HEK293 (cell line): ENCODE measurements at regions not wholly inside any gene's neighbourhood (a gene's known extent, or its start where the extent isn't known, plus 50 kb on each side); places are given as distances from the start of the nearest gene placed in this dataset.

ENCODE experiments used
- CTCF ChIA-PET: fragments of 350-600 bp; formaldehyde crosslinking; extraction: SDS; loops from one replicate; lab custom pipeline; 2021; ENCODE audit warnings: antibody characterized with exemption; lab: Yijun Ruan, JAX
- POLR2A ChIA-PET: fragments of 300-600 bp; formaldehyde crosslinking; extraction: SDS; loops from one replicate; lab custom pipeline; 2020; ENCODE audit warnings: antibody characterized with exemption, inconsistent platforms; lab: Yijun Ruan, JAX
- H3K27ac ChIP-seq: fragments of 200-500 bp; sonication (Bioruptor generic); 2 replicates; pipeline ENCODE4 v1.5.1; 2014; ENCODE audit warnings: low read depth, low read length, control low read depth, inconsistent platforms; ENCODE audit errors: extremely low read depth
- H3K36me3 ChIP-seq, 2 experiments: fragments of 200-500 bp in 1 of 2; sonication (Bioruptor generic) in 1 of 2; 1 replicate in 1 of 2; 2 replicates in 1 of 2; pipeline ENCODE4 v1.5.1; 2014 to 2017; ENCODE audit warnings: inconsistent platforms in 2 of 2, low read length in 2 of 2; ENCODE audit not compliant: control insufficient read depth in 2 of 2, insufficient read depth in 1 of 2
- H3K4me1 ChIP-seq: fragments of 200-500 bp; sonication (Bioruptor generic); 2 replicates; pipeline ENCODE4 v1.5.1; 2014; ENCODE audit warnings: mild to moderate bottlenecking, low read length, inconsistent platforms; ENCODE audit not compliant: control insufficient read depth, insufficient read depth
- H3K4me3 ChIP-seq: 2 replicates; pipeline ENCODE4 v1.5.1; 2011; ENCODE audit warnings: low read depth, mild to moderate bottlenecking, control low read depth, low read length, moderate library complexity
- H3K9me3 ChIP-seq: fragments of 200-500 bp; sonication (Bioruptor generic); 2 replicates; pipeline ENCODE4 v1.5.1; 2014; ENCODE audit warnings: low read depth, low read length, inconsistent platforms; ENCODE audit not compliant: control insufficient read depth, insufficient read depth
- BCL6B ChIP-seq: fragments of 450-650 bp; formaldehyde crosslinking; IDR thresholded peaks from 2 replicates; pipeline ENCODE4 v1.5.1; 2017; ENCODE audit warnings: missing biosample characterization, missing genetic modification characterization
- CTCF ChIP-seq: fragments of 450-650 bp; formaldehyde crosslinking; IDR thresholded peaks from 2 replicates; pipeline ENCODE4 v1.5.1; 2016; ENCODE audit warnings: missing biosample characterization, missing genetic modification characterization
- FEZF1 ChIP-seq: fragments of 450-650 bp; formaldehyde crosslinking; IDR thresholded peaks from 2 replicates; pipeline ENCODE4 v1.5.1; 2016; ENCODE audit warnings: missing biosample characterization, missing genetic modification characterization
- IKZF3 ChIP-seq: fragments of 450-650 bp; IDR thresholded peaks from 2 replicates; pipeline ENCODE4 v1.5.0; 2018; ENCODE audit warnings: missing biosample characterization, mild to moderate bottlenecking, missing genetic modification characterization, moderate library complexity
- KLF1 ChIP-seq: fragments of 450-650 bp; formaldehyde crosslinking; IDR thresholded peaks from 2 replicates; pipeline ENCODE4 v1.5.1; 2016; ENCODE audit warnings: missing biosample characterization, missing genetic modification characterization
- SP7 ChIP-seq: fragments of 450-650 bp; formaldehyde crosslinking; IDR thresholded peaks from 2 replicates; pipeline ENCODE4 v1.5.1; 2016; ENCODE audit warnings: missing biosample characterization, missing genetic modification characterization
- YY1 ChIP-seq: fragments of 450-650 bp; formaldehyde crosslinking; IDR thresholded peaks from 2 replicates; pipeline ENCODE4 v1.5.1; 2018; ENCODE audit warnings: missing biosample characterization, missing genetic modification characterization
- ZBTB11 ChIP-seq: fragments of 450-650 bp; formaldehyde crosslinking; conservative IDR thresholded peaks from 2 replicates; pipeline ENCODE4 v1.5.1; 2016; ENCODE audit warnings: low read depth, missing biosample characterization, missing genetic modification characterization
- ZEB2 ChIP-seq: fragments of 450-650 bp; formaldehyde crosslinking; IDR thresholded peaks from 2 replicates; pipeline ENCODE4 v1.5.1; 2016; ENCODE audit warnings: missing biosample characterization, missing genetic modification characterization
- ZNF114 ChIP-seq: fragments of 450-650 bp; formaldehyde crosslinking; IDR thresholded peaks from 2 replicates; pipeline ENCODE4 v1.5.0; 2017; ENCODE audit warnings: missing biosample characterization, missing genetic modification characterization
- ZNF133 ChIP-seq: fragments of 450-650 bp; formaldehyde crosslinking; IDR thresholded peaks from 2 replicates; pipeline ENCODE4 v1.5.1; 2016; ENCODE audit warnings: missing biosample characterization, missing genetic modification characterization
- ZNF140 ChIP-seq: fragments of 450-650 bp; formaldehyde crosslinking; IDR thresholded peaks from 2 replicates; pipeline ENCODE4 v1.5.1; 2016; ENCODE audit warnings: missing biosample characterization, missing genetic modification characterization
- ZNF146 ChIP-seq: fragments of 450-650 bp; formaldehyde crosslinking; IDR thresholded peaks from 2 replicates; pipeline ENCODE4 v1.5.1; 2016; ENCODE audit warnings: missing biosample characterization, missing genetic modification characterization
- ZNF223 ChIP-seq: fragments of 450-650 bp; formaldehyde crosslinking; IDR thresholded peaks from 2 replicates; pipeline ENCODE4 v1.5.1; 2016; ENCODE audit warnings: missing biosample characterization, missing genetic modification characterization
- ZNF366 ChIP-seq: fragments of 450-650 bp; formaldehyde crosslinking; conservative IDR thresholded peaks from 2 replicates; pipeline ENCODE4 v1.5.1; 2016; ENCODE audit warnings: missing biosample characterization, missing genetic modification characterization
- ZNF433 ChIP-seq: fragments of 450-650 bp; formaldehyde crosslinking; IDR thresholded peaks from 2 replicates; pipeline ENCODE4 v1.5.1; 2016; ENCODE audit warnings: missing biosample characterization, missing genetic modification characterization, low read depth
- ZNF596 ChIP-seq: fragments of 450-650 bp; IDR thresholded peaks from 2 replicates; pipeline ENCODE4 v1.5.0; 2018; ENCODE audit warnings: missing biosample characterization, mild to moderate bottlenecking, missing genetic modification characterization, moderate library complexity
- ZNF654 ChIP-seq: fragments of 450-650 bp; formaldehyde crosslinking; IDR thresholded peaks from 2 replicates; pipeline ENCODE4 v1.5.1; 2016; ENCODE audit warnings: low read depth, missing biosample characterization, missing genetic modification characterization
- ZNF664 ChIP-seq: fragments of 450-650 bp; formaldehyde crosslinking; IDR thresholded peaks from 2 replicates; pipeline ENCODE4 v1.5.1; 2016; ENCODE audit warnings: missing biosample characterization, missing genetic modification characterization
- ZNF670 ChIP-seq: fragments of 450-650 bp; formaldehyde crosslinking; IDR thresholded peaks from 2 replicates; pipeline ENCODE4 v1.5.1; 2016; ENCODE audit warnings: missing biosample characterization, missing genetic modification characterization, low read depth
- ZNF677 ChIP-seq: fragments of 450-650 bp; IDR thresholded peaks from 2 replicates; pipeline ENCODE4 v1.5.0; 2018; ENCODE audit warnings: missing biosample characterization, mild to moderate bottlenecking, missing genetic modification characterization, moderate library complexity
- ZNF777 ChIP-seq: fragments of 450-650 bp; formaldehyde crosslinking; IDR thresholded peaks from 2 replicates; pipeline ENCODE4 v1.5.1; 2017; ENCODE audit warnings: missing biosample characterization, missing genetic modification characterization, borderline replicate concordance
- ZXDB ChIP-seq: fragments of 450-650 bp; formaldehyde crosslinking; IDR thresholded peaks from 2 replicates; pipeline ENCODE4 v1.5.1; 2016; ENCODE audit warnings: missing biosample characterization, missing genetic modification characterization
- TF ChIP-seq, protein P1 (sequence below): fragments of 450-650 bp; formaldehyde crosslinking; IDR thresholded peaks from 2 replicates; pipeline ENCODE4 v1.5.1; 2017; ENCODE audit warnings: missing biosample characterization, missing genetic modification characterization
- TF ChIP-seq, protein P2 (sequence below): fragments of 450-650 bp; formaldehyde crosslinking; IDR thresholded peaks from 2 replicates; pipeline ENCODE4 v1.5.1; 2016; ENCODE audit warnings: missing biosample characterization, missing genetic modification characterization
- TF ChIP-seq, protein P3 (sequence below): fragments of 450-650 bp; IDR thresholded peaks from 2 replicates; pipeline ENCODE4 v1.5.1; 2018; ENCODE audit warnings: missing biosample characterization, mild to moderate bottlenecking, missing genetic modification characterization

- Histone ChIP-seq H3K9me3 (no peaks in the 10 kb centered on the region), H3K36me3 (no peaks in the 10 kb centered on the region), H3K27ac (no peak overlapping the region), H3K4me3 (no peak overlapping the region), H3K4me1 (no peaks in the 10 kb centered on the region)
- POLR2A ChIA-PET = no interaction called here
- CTCF ChIA-PET = no interaction called here
- TF ChIP-seq ZNF777 = no peak
- TF ChIP-seq ZNF140 (tag by site-specific recombination) = no peak
- no peak for TF ChIP-seq ZNF433
- TF ChIP-seq ZNF146 (tag by site-specific recombination) = no peak
- no peak for TF ChIP-seq BCL6B
- TF ChIP-seq SP7 (tag by site-specific recombination) = no peak
- no peak for TF ChIP-seq ZNF133
- TF ChIP-seq IKZF3 = no peak
- TF ChIP-seq, protein P1, sequence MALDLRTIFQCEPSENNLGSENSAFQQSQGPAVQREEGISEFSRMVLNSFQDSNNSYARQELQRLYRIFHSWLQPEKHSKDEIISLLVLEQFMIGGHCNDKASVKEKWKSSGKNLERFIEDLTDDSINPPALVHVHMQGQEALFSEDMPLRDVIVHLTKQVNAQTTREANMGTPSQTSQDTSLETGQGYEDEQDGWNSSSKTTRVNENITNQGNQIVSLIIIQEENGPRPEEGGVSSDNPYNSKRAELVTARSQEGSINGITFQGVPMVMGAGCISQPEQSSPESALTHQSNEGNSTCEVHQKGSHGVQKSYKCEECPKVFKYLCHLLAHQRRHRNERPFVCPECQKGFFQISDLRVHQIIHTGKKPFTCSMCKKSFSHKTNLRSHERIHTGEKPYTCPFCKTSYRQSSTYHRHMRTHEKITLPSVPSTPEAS (tag by site-specific recombination) = no peak
- no peak for TF ChIP-seq ZEB2 (tag by site-specific recombination)
- no peak for TF ChIP-seq ZNF366 (tag by site-specific recombination)
- no peak for TF ChIP-seq ZNF670
- no peak for TF ChIP-seq ZNF654
- TF ChIP-seq ZBTB11 (tag by site-specific recombination) = no peak
- TF ChIP-seq FEZF1 (tag by site-specific recombination) = no peak
- no peak for TF ChIP-seq ZNF596 (tag by site-specific recombination)
- TF ChIP-seq ZNF223 = no peak
These were observed 202.9 kb upstream of the ATXN7L3B start for GRCh38 chr12:74334780-74335179.

DNA sequence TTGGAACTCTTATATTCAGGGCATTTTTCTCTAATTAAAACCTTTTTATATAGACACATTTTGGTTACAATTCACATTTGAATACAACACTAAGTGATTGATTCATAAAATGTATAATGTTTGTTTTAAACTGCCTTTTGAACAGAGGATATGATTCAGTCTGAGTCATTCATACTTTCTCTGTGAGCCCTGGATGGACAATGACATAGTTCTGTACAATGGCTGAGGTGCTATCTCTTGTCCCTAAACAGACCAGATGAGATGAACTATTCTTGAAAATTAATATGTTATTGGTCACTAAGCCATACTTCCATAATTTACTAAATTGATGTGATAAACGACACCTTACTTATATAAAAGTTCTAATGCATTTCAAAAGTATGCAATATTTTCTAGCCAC lies 199.7 kb upstream of the ATXN7L3B start:
- H3K27ac ChIP-seq = no peak overlapping the region
- no peaks in the 10 kb centered on the region for H3K9me3 ChIP-seq
- no peak overlapping the region for H3K4me3 ChIP-seq
- no peaks in the 10 kb centered on the region for H3K4me1 ChIP-seq
- H3K36me3 ChIP-seq = no peaks in the 10 kb centered on the region
- CTCF ChIA-PET = no interaction called here
- POLR2A ChIA-PET = no interaction called here
- TF ChIP-seq, protein P2, sequence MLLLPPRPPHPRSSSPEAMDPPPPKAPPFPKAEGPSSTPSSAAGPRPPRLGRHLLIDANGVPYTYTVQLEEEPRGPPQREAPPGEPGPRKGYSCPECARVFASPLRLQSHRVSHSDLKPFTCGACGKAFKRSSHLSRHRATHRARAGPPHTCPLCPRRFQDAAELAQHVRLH = no peak
- TF ChIP-seq ZNF677 (tag by site-specific recombination) = no peak
- no peak for TF ChIP-seq ZNF664 (tag by site-specific recombination)
- no peak for TF ChIP-seq KLF1 (tag by site-specific recombination)
- TF ChIP-seq ZNF114 (tag by site-specific recombination) = no peak
- TF ChIP-seq YY1 (tag by site-specific recombination) = no peak
- TF ChIP-seq ZXDB (tag by site-specific recombination) = no peak
- TF ChIP-seq CTCF = no peak
- TF ChIP-seq, protein P1 (tag by site-specific recombination) = no peak
- TF ChIP-seq, protein P3, sequence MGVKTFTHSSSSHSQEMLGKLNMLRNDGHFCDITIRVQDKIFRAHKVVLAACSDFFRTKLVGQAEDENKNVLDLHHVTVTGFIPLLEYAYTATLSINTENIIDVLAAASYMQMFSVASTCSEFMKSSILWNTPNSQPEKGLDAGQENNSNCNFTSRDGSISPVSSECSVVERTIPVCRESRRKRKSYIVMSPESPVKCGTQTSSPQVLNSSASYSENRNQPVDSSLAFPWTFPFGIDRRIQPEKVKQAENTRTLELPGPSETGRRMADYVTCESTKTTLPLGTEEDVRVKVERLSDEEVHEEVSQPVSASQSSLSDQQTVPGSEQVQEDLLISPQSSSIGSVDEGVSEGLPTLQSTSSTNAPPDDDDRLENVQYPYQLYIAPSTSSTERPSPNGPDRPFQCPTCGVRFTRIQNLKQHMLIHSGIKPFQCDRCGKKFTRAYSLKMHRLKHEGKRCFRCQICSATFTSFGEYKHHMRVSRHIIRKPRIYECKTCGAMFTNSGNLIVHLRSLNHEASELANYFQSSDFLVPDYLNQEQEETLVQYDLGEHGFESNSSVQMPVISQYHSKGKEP = no peak
